ENCODE measurements at regions not wholly inside any gene's neighbourhood (a gene's known extent, or its start where the extent isn't known, plus 50 kb on each side); places are given as distances from the start of the nearest gene placed in this dataset.

- TF ChIP-seq CTCF (conservative IDR thresholded peaks at IDR 0.05; ENCODE audit: low read depth, low read length) (no peak), EZH2 (IDR thresholded peaks at IDR 0.05; ENCODE audit: borderline replicate concordance, low read depth, low read length, poor library complexity, severe bottlenecking) (no peak)
These were observed 81.6 kb upstream of the KHDRBS2 start for GRCh38 chr6:62367601-62368000.

Data from A673 (cell line).